Natural killer cell treated with Interleukin-12 subunit alpha and Interleukin-12 subunit beta and Interleukin-15 and Interleukin-18, amount 100 ng/mL, for 72 hours (primary cell): ENCODE measurements at regions not wholly inside any gene's neighbourhood (a gene's known extent, or its start where the extent isn't known, plus 50 kb on each side); places are given as distances from the start of the nearest gene placed in this dataset.

ENCODE experiments used
- ATAC-seq, 2 donors: fragments of 150-1000 bp; cut with Tn5 transposase in 1 of 2; sonication (Bioruptor Pico), chemical (Tn5 transposase) in 1 of 2; 2 replicates each; pipeline ENCODE4 v1.10.0; 2021
- DNase-seq: peaks from one replicate; pipeline ENCODE4 v3.0.0; 2022; ENCODE audit warnings: low spot score
- H3K27ac Mint-ChIP-seq, 2 donors: 1 replicate in 1 of 2; 2 replicates in 1 of 2; pipeline ENCODE4 v1.8.0; 2022; ENCODE audit warnings: mixed read lengths in 2 of 2, mild to moderate bottlenecking in 1 of 2, moderate library complexity in 1 of 2
- H3K27me3 Mint-ChIP-seq, 2 donors: 1 replicate in 1 of 2; 2 replicates in 1 of 2; pipeline ENCODE4 v1.8.0; 2022; ENCODE audit warnings: mixed read lengths in 2 of 2
- H3K36me3 Mint-ChIP-seq: one replicate; pipeline ENCODE4 v1.8.0; 2022; ENCODE audit warnings: mixed read lengths
- H3K4me1 Mint-ChIP-seq, 2 donors: 1 replicate in 1 of 2; 2 replicates in 1 of 2; pipeline ENCODE4 v1.8.0; 2022; ENCODE audit warnings: low read depth in 2 of 2, mixed read lengths in 2 of 2, mild to moderate bottlenecking in 1 of 2
- H3K4me3 Mint-ChIP-seq: one replicate; pipeline ENCODE4 v1.8.0; 2022; ENCODE audit warnings: mixed read lengths
- H3K9me3 Mint-ChIP-seq: 2 replicates; pipeline ENCODE4 v1.8.0; 2022; ENCODE audit warnings: mixed read lengths

DNA sequence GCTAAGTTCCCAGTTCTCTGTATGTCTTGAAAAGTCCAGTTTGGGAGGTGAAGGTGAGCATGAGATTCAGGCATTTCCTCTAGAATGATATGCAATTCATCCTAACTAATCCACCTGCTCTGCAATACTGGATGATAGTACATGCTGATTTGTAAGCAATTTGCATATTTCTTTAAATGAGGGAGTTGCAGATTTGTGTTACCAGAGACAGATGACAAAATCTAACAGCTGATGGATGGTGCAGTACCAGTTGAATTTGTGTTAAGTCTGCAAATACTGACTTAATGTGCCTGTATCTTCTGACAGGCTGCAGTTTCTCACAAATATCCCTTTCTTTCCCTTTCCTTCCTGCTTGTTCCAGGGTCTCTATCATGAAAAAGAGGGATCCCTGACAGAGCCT lies 76.4 kb upstream of the MBIP start:
- no peak overlapping the region for H3K27ac Mint-ChIP-seq
- no peak overlapping the region for H3K4me3 Mint-ChIP-seq
- no peak for DNase-seq
- H3K36me3 Mint-ChIP-seq = no peaks in the 10 kb centered on the region
- ATAC-seq = no peak
- H3K27me3 Mint-ChIP-seq = no peaks in the 10 kb centered on the region
- H3K4me1 Mint-ChIP-seq = no peaks in the 10 kb centered on the region
- peaks cover 6% of the 10 kb centered on the region for H3K9me3 Mint-ChIP-seq

GRCh38 chr14:36394593-36394992 lies 74.2 kb upstream of the MBIP start:
- H3K4me3 Mint-ChIP-seq = no peak overlapping the region
- H3K27me3 Mint-ChIP-seq = peaks cover 0 to 8% of the 10 kb centered on the region in 2 donors
- ATAC-seq = no peak
- no peak overlapping the region for H3K27ac Mint-ChIP-seq
- no peaks in the 10 kb centered on the region for H3K36me3 Mint-ChIP-seq
- DNase-seq = no peak
- no peaks in the 10 kb centered on the region for H3K4me1 Mint-ChIP-seq
- H3K9me3 Mint-ChIP-seq = peaks cover 6% of the 10 kb centered on the region

DNA sequence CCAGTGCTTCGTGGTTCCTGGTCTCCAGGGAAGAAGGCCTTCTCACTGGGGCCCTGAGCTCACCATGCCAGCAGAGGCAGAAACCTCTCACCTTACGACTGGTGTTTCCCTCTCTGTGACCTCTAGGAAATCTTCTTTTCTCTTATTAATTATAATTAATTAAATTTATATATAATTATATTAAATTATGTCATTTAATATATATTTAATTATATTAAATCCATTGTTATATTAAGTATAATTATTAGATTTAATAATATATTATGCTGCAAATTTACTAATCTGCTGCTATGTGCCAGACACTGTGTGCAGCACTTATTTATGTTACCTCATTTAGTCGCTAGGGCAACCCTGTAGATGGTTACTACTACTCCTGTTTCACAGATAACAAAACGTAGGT lies 70.3 kb upstream of the MBIP start:
- H3K4me3 Mint-ChIP-seq = no peak overlapping the region
- H3K4me1 Mint-ChIP-seq = no peaks in the 10 kb centered on the region
- no peak overlapping the region for H3K27ac Mint-ChIP-seq
- H3K9me3 Mint-ChIP-seq = no peaks in the 10 kb centered on the region
- DNase-seq = no peak
- H3K27me3 Mint-ChIP-seq = peaks cover 0 to 17% of the 10 kb centered on the region in 2 donors
- no peaks in the 10 kb centered on the region for H3K36me3 Mint-ChIP-seq
- no peak for ATAC-seq

- Mint-ChIP-seq H3K27ac (no peak overlapping the region), H3K36me3 (no peaks in the 10 kb centered on the region), H3K4me3 (no peak overlapping the region), H3K9me3 (peaks cover 3% of the 10 kb centered on the region), H3K4me1 (no peaks in the 10 kb centered on the region), H3K27me3 (peaks cover 0 to 25% of the 10 kb centered on the region in 2 donors)
- no peak for DNase-seq
- ATAC-seq = no peak
Measured at GRCh38 chr14:36383767-36384431, 63.5 kb upstream of the MBIP start.

DNA sequence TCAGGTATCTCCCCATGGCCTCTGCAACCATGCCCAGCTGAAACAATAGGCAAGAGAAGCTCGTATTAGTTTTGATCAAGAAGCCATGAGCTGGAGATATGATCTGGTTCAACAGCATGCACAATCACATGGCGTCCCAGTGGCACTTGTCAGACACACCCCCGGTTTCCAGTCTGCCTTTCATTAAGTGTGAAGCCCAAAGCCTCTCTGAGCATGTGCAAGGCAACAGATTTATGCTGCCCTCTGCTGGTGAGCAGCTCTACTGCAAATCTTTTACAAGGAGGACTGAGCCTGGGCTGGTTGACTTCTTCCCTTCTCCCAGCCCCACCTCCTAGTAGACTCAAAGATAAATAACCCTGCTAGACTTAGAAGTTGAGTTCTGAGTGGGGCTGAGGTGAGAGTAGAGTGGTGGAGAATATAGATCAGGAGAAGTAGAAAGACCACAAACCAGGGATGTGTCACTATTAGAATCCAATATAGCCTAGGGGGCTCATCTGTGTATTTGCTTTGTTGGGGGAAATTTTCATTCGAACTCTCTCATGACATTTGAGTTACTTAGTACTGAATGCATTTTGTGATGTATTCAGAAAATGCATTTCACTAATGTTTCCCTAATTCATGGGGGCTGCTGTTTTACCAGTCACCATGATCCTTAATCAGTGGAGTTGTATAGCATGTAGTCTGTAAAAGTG lies 53.7 kb upstream of the MBIP start:
- no peak overlapping the region for H3K27ac Mint-ChIP-seq
- no peaks in the 10 kb centered on the region for H3K36me3 Mint-ChIP-seq
- H3K9me3 Mint-ChIP-seq = no peaks in the 10 kb centered on the region
- H3K27me3 Mint-ChIP-seq = no peaks in the 10 kb centered on the region
- no peak overlapping the region for H3K4me3 Mint-ChIP-seq
- peak in 1 of 2 donors; percentile 36 for ATAC-seq
- no peak for DNase-seq
- peaks cover 0 to 3% of the 10 kb centered on the region in 2 donors for H3K4me1 Mint-ChIP-seq
